ENCODE measurements at regions not wholly inside any gene's neighbourhood (a gene's known extent, or its start where the extent isn't known, plus 50 kb on each side); places are given as distances from the start of the nearest gene placed in this dataset.
"Not testable (repeated sequence)": the region's sequence is repeated elsewhere in the genome, so short reads cannot be mapped to it uniquely, and the experiment has no call there.

GRCh38 chr14:76293923-76294322, 82.0 kb upstream of the ESRRB start:
- no peak overlapping the region for H3K4me3 Mint-ChIP-seq
- no peak for ATAC-seq
- no peaks in the 10 kb centered on the region for H3K4me1 Mint-ChIP-seq
- peaks cover 6% of the 10 kb centered on the region for H3K27me3 Mint-ChIP-seq
- H3K27ac Mint-ChIP-seq: no peak overlapping the region
- H3K9me3 Mint-ChIP-seq: no peaks in the 10 kb centered on the region
- no peaks in the 10 kb centered on the region for H3K36me3 Mint-ChIP-seq

GRCh38 chr14:76294876-76295275, 81.1 kb upstream of the ESRRB start:
- peaks cover 6% of the 10 kb centered on the region for H3K27me3 Mint-ChIP-seq
- no peaks in the 10 kb centered on the region for H3K4me1 Mint-ChIP-seq
- ATAC-seq: no peak
- no peak overlapping the region for H3K27ac Mint-ChIP-seq
- H3K36me3 Mint-ChIP-seq: no peaks in the 10 kb centered on the region
- no peaks in the 10 kb centered on the region for H3K9me3 Mint-ChIP-seq
- no peak overlapping the region for H3K4me3 Mint-ChIP-seq

GRCh38 chr14:76298896-76299295, 77.0 kb upstream of the ESRRB start:
- ATAC-seq: no peak
- Mint-ChIP-seq H3K9me3 (no peaks in the 10 kb centered on the region), H3K27me3 (peaks cover 15% of the 10 kb centered on the region), H3K4me1 (no peaks in the 10 kb centered on the region), H3K27ac (no peak overlapping the region), H3K36me3 (no peaks in the 10 kb centered on the region), H3K4me3 (no peak overlapping the region)

GRCh38 chr14:76303188-76303587, 72.7 kb upstream of the ESRRB start:
- not testable (repeated sequence) for H3K27ac Mint-ChIP-seq, H3K36me3 Mint-ChIP-seq, H3K9me3 Mint-ChIP-seq, H3K4me3 Mint-ChIP-seq, ATAC-seq, H3K4me1 Mint-ChIP-seq
- H3K27me3 Mint-ChIP-seq: peaks cover 12% of the 10 kb centered on the region

GRCh38 chr14:76304536-76305267, 71.2 kb upstream of the ESRRB start:
- Mint-ChIP-seq H3K9me3 (no peaks in the 10 kb centered on the region), H3K4me3 (no peak overlapping the region), H3K27ac (no peak overlapping the region), H3K4me1 (no peaks in the 10 kb centered on the region), H3K27me3 (peaks cover 18% of the 10 kb centered on the region), H3K36me3 (no peaks in the 10 kb centered on the region)
- no peak for ATAC-seq

GRCh38 chr14:76305268-76305826, 70.6 kb upstream of the ESRRB start:
- Mint-ChIP-seq H3K4me1 (peaks cover under 1% of the 10 kb centered on the region), H3K27ac (no peak overlapping the region), H3K27me3 (peaks cover 25% of the 10 kb centered on the region), H3K4me3 (no peak overlapping the region), H3K9me3 (no peaks in the 10 kb centered on the region), H3K36me3 (no peaks in the 10 kb centered on the region)
- ATAC-seq: no peak

- H3K27me3 Mint-ChIP-seq: peaks cover 33% of the 10 kb centered on the region
Observed at GRCh38 chr14:76306131-76306530, 69.8 kb upstream of the ESRRB start.

GRCh38 chr14:76307786-76308780, 67.9 kb upstream of the ESRRB start:
- peaks cover 27% of the 10 kb centered on the region for H3K27me3 Mint-ChIP-seq
- no peak overlapping the region for H3K4me3 Mint-ChIP-seq
- no peak overlapping the region for H3K27ac Mint-ChIP-seq
- H3K9me3 Mint-ChIP-seq: no peaks in the 10 kb centered on the region
- H3K36me3 Mint-ChIP-seq: no peaks in the 10 kb centered on the region
- H3K4me1 Mint-ChIP-seq: peaks cover 9% of the 10 kb centered on the region
- no peak for ATAC-seq

More at GRCh38 chr14:76306131-76306530, 69.8 kb upstream of the ESRRB start:
- H3K4me1 Mint-ChIP-seq: peaks cover 9% of the 10 kb centered on the region
- no peaks in the 10 kb centered on the region for H3K36me3 Mint-ChIP-seq
- no peak overlapping the region for H3K27ac Mint-ChIP-seq
- no peaks in the 10 kb centered on the region for H3K9me3 Mint-ChIP-seq
- no peak for ATAC-seq
- no peak overlapping the region for H3K4me3 Mint-ChIP-seq

- no peaks in the 10 kb centered on the region for H3K9me3 Mint-ChIP-seq
- no peaks in the 10 kb centered on the region for H3K36me3 Mint-ChIP-seq
- H3K4me3 Mint-ChIP-seq: no peak overlapping the region
- peaks cover 29% of the 10 kb centered on the region for H3K27me3 Mint-ChIP-seq
- H3K4me1 Mint-ChIP-seq: peaks cover 9% of the 10 kb centered on the region
- no peak overlapping the region for H3K27ac Mint-ChIP-seq
- ATAC-seq: no peak
Observed at GRCh38 chr14:76309572-76310162, 66.3 kb upstream of the ESRRB start.

- Mint-ChIP-seq H3K4me1 (peaks cover 9% of the 10 kb centered on the region), H3K27ac (no peak overlapping the region), H3K36me3 (no peaks in the 10 kb centered on the region), H3K4me3 (no peak overlapping the region), H3K27me3 (peaks cover 43% of the 10 kb centered on the region), H3K9me3 (no peaks in the 10 kb centered on the region)
- ATAC-seq: no peak
Observed at GRCh38 chr14:76311079-76311758, 64.7 kb upstream of the ESRRB start.

GRCh38 chr14:76312821-76313220, 63.1 kb upstream of the ESRRB start:
- Mint-ChIP-seq H3K9me3 (no peaks in the 10 kb centered on the region), H3K4me1 (peaks cover 9% of the 10 kb centered on the region), H3K27me3 (peaks cover 52% of the 10 kb centered on the region), H3K36me3 (no peaks in the 10 kb centered on the region), H3K27ac (no peak overlapping the region), H3K4me3 (no peak overlapping the region)
- ATAC-seq: no peak

GRCh38 chr14:76313303-76313702, 62.6 kb upstream of the ESRRB start:
- no peaks in the 10 kb centered on the region for H3K9me3 Mint-ChIP-seq
- H3K27me3 Mint-ChIP-seq: peaks cover 52% of the 10 kb centered on the region
- H3K27ac Mint-ChIP-seq: no peak overlapping the region
- ATAC-seq: no peak
- no peaks in the 10 kb centered on the region for H3K36me3 Mint-ChIP-seq
- peaks cover 9% of the 10 kb centered on the region for H3K4me1 Mint-ChIP-seq
- H3K4me3 Mint-ChIP-seq: no peak overlapping the region

- ATAC-seq: no peak
- Mint-ChIP-seq H3K9me3 (no peaks in the 10 kb centered on the region), H3K27ac (no peak overlapping the region), H3K4me3 (no peak overlapping the region), H3K4me1 (peaks cover 9% of the 10 kb centered on the region), H3K27me3 (peaks cover 51% of the 10 kb centered on the region), H3K36me3 (no peaks in the 10 kb centered on the region)
Observed at GRCh38 chr14:76313852-76314251, 62.1 kb upstream of the ESRRB start.

- no peaks in the 10 kb centered on the region for H3K36me3 Mint-ChIP-seq
- no peak for ATAC-seq
- H3K27me3 Mint-ChIP-seq: peaks cover 44% of the 10 kb centered on the region
- no peak overlapping the region for H3K27ac Mint-ChIP-seq
- no peaks in the 10 kb centered on the region for H3K9me3 Mint-ChIP-seq
- H3K4me3 Mint-ChIP-seq: no peak overlapping the region
- H3K4me1 Mint-ChIP-seq: peaks cover 9% of the 10 kb centered on the region
Observed at GRCh38 chr14:76314521-76315034, 61.4 kb upstream of the ESRRB start.

All from stimulated activated memory B cell treated with anti-CD40 and anti-IgM and Interleukin-4, amounts not matched to agents 10 μg/mL and 1 μg/mL and 100 μg/mL, for 72 hours (primary cell).